Transverse colon (tissue), 4 donors: ENCODE measurements at regions not wholly inside any gene's neighbourhood (a gene's known extent, or its start where the extent isn't known, plus 50 kb on each side); places are given as distances from the start of the nearest gene placed in this dataset.

Experiments
- DNase-seq: peaks from one replicate; pipeline ENCODE4 v3.0.0-alpha.2; 2019
- H3K27ac ChIP-seq, 4 donors: fragments of 200-600 bp; sonication (generic); 2 replicates each; pipeline ENCODE4 v1.5.1; 2016 to 2018; ENCODE audit warnings: inconsistent platforms in 4 of 4
- H3K27me3 ChIP-seq: fragments of 200-600 bp; sonication (generic); 2 replicates; pipeline ENCODE4 v1.5.1; 2017; ENCODE audit warnings: inconsistent platforms
- H3K36me3 ChIP-seq, 4 donors: fragments of 200-600 bp; sonication (generic); 2 replicates each; pipeline ENCODE4 v1.5.1; 2017 to 2019; ENCODE audit warnings: inconsistent platforms in 4 of 4
- H3K4me1 ChIP-seq, 4 donors: fragments of 200-600 bp; sonication (generic); 2 replicates each; pipeline ENCODE4 v1.5.1; 2017 to 2020; ENCODE audit warnings: inconsistent platforms in 4 of 4
- H3K4me3 ChIP-seq, 4 donors: fragments of 200-600 bp; sonication (generic); 1 replicate in 1 of 4; 2 replicates in 3 of 4; pipeline versions ENCODE4 v1.5.1 to v1.6.1; 2017 to 2019; ENCODE audit warnings: inconsistent platforms in 4 of 4
- H3K9me3 ChIP-seq, 2 donors: fragments of 200-600 bp; sonication (generic); 2 replicates each; pipeline ENCODE4 v1.5.1; 2017 to 2019; ENCODE audit warnings: inconsistent platforms in 2 of 2
- CTCF ChIP-seq, 5 experiments: fragments of 200-600 bp in 3 of 5; fragments of 450-650 bp in 2 of 5; sonication (generic) in 3 of 5; IDR thresholded peaks; 1 replicate in 2 of 5; 2 replicates in 3 of 5; pipeline ENCODE4 v1.5.1; 2016 to 2017; ENCODE audit warnings: antibody characterized with exemption in 5 of 5, inconsistent platforms in 3 of 5, mild to moderate bottlenecking in 2 of 5, moderate library complexity in 1 of 5
- EP300 ChIP-seq: sonication (generic); formaldehyde crosslinking; IDR thresholded peaks from one replicate; pipeline ENCODE4 v1.6.1; 2017; ENCODE audit warnings: antibody characterized with exemption, low read depth
- POLR2A ChIP-seq: fragments of 450-650 bp; IDR thresholded peaks from one replicate; pipeline ENCODE4 v1.6.1; 2016; ENCODE audit warnings: antibody characterized with exemption, mild to moderate bottlenecking, moderate library complexity
- POLR2AphosphoS5 ChIP-seq, 3 donors: sonication (generic); formaldehyde crosslinking; IDR thresholded peaks; one replicate each; pipeline ENCODE4 v1.6.1; 2016; ENCODE audit warnings: antibody characterized with exemption in 3 of 3
- WGBS, 2 donors: methylation state at CpG; one replicate each; pipeline ENCODE4 v1.1.5; 2018; ENCODE audit warnings: low coverage in 1 of 2; 5-methylcytosine and 5-hydroxymethylcytosine counted together
- in situ Hi-C, 4 donors: fragments of 200-750 bp; cut with MboI; loops; one replicate each; pipeline versions ENCODE4 v1.15.0 to v1.15.1; 2017; ENCODE audit warnings: low sequenced_read_pairs in 3 of 4, low pct_ligation_motif_present in 1 of 4, low pct_unique_long_range_greater_than_20kb in 1 of 4
- intact Hi-C: fragments of 100-400 bp; cut with DNase I; formaldehyde crosslinking; loops from one replicate; pipeline ENCODE4 v1.15.1; 2023; ENCODE audit warnings: low total_unique reads

DNA sequence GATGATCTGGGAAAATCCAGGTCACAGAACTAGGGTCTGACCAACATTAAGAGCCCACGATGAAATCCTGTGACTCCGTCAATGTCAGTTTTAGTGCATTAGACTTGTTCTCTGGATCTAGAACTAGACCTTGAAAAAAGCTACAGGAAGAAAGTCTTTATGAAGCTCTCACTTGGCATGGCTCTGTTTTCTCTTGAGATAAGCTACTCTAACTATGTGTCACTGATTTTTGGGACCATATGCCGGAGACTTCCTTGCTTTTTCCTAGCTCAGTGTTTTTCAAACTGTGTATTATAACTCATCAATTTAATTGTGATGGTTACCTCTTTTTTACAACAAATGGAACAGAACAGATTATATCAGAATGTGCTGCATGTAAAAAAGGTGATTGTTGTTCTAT, 379.7 kb upstream of the DAB1 start:
- DNase-seq: no peak
- Histone ChIP-seq H3K36me3 (no peaks in the 10 kb centered on the region), H3K9me3 (no peaks in the 10 kb centered on the region), H3K4me3 (no peak overlapping the region), H3K27ac (no peak overlapping the region), H3K27me3 (no peaks in the 10 kb centered on the region), H3K4me1 (no peaks in the 10 kb centered on the region)
- TF ChIP-seq CTCF (IDR thresholded peaks at IDR 0.05) (no peak), POLR2A (no peak)
- in situ Hi-C loops: no loop called here
- intact Hi-C loops: no loop called here
- 93 to 97% methylated on average over 3 of the region's 3 CpGs for WGBS, 2 donors

GRCh38 chr1:57800376-57800775, 376.5 kb upstream of the DAB1 start:
- no peak overlapping the region for H3K4me3 ChIP-seq
- no peaks in the 10 kb centered on the region for H3K4me1 ChIP-seq
- no peak for DNase-seq
- in situ Hi-C loops: no loop called here
- no peaks in the 10 kb centered on the region for H3K27me3 ChIP-seq
- H3K36me3 ChIP-seq: no peaks in the 10 kb centered on the region
- no peaks in the 10 kb centered on the region for H3K9me3 ChIP-seq
- intact Hi-C loops: no loop called here
- WGBS, 2 donors: 85 to 89% methylated on average over 3 of the region's 3 CpGs
- H3K27ac ChIP-seq: no peak overlapping the region
- TF ChIP-seq POLR2AphosphoS5 (IDR thresholded peaks at IDR 0.05) (no peak), POLR2A (no peak), CTCF (IDR thresholded peaks at IDR 0.05) (no peak), EP300 (no peak)

- Histone ChIP-seq H3K4me3 (no peak overlapping the region), H3K27me3 (no peaks in the 10 kb centered on the region), H3K36me3 (no peaks in the 10 kb centered on the region), H3K27ac (no peak overlapping the region), H3K4me1 (no peaks in the 10 kb centered on the region), H3K9me3 (no peaks in the 10 kb centered on the region)
- 20 to 86% methylated on average over 2 to 4 of the region's 4 CpGs for whole genome bisulfite sequencing, 2 donors
- intact Hi-C loops (no loop called here), in situ Hi-C loops (no loop called here)
- TF ChIP-seq EP300 (no peak), POLR2A (no peak), CTCF (IDR thresholded peaks at IDR 0.05) (no peak), POLR2AphosphoS5 (IDR thresholded peaks at IDR 0.05) (no peak)
- DNase-seq: no peak
Measured at GRCh38 chr1:57799490-57800115, 375.7 kb upstream of the DAB1 start.

DNA sequence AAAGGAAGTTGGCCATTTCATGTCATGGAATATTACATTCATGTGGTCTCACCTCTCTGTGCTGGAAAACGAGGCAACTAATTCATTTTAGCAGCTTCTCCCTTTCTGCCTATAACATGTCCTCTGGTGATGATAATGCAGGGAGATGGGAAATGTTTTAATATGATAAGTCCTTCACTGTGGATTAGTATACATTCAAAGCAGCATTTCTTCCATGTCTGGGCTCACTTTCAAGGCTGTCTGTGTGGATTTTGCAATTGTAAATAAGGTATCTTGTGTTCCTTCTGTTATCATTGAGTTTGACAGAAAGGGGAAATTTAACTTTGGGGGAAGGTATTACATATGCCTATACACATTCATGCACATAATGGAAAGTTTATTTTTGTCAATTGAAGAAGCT, 374.7 kb upstream of the DAB1 start:
- TF ChIP-seq POLR2A: no peak
- no peak for TF ChIP-seq EP300
- no peak for TF ChIP-seq CTCF (IDR thresholded peaks at IDR 0.05)
- TF ChIP-seq POLR2AphosphoS5 (IDR thresholded peaks at IDR 0.05): no peak
- Histone ChIP-seq H3K27me3 (no peaks in the 10 kb centered on the region), H3K27ac (no peak overlapping the region), H3K4me1 (no peaks in the 10 kb centered on the region), H3K4me3 (no peak overlapping the region), H3K36me3 (no peaks in the 10 kb centered on the region), H3K9me3 (no peaks in the 10 kb centered on the region)
- in situ Hi-C loops: no loop called here
- intact Hi-C loops: no loop called here
- DNase-seq: no peak
- 40 to 64% methylated on average over 1 of the region's 1 CpG for WGBS, 2 donors
